DOHH2 (cell line): ENCODE measurements at regions not wholly inside any gene's neighbourhood (a gene's known extent, or its start where the extent isn't known, plus 50 kb on each side); places are given as distances from the start of the nearest gene placed in this dataset.

Source experiments
- EZH2phosphoT487 ChIP-seq: fragments of 200-600 bp; sonication (generic); IDR thresholded peaks from 2 replicates; pipeline ENCODE4 v1.6.1; 2017; ENCODE audit warnings: borderline replicate concordance, mild to moderate bottlenecking, antibody characterized with exemption, low read length, moderate library complexity, mixed read lengths
- TF ChIP-seq, protein P1 (sequence below): fragments of 200-600 bp; sonication (generic); IDR thresholded peaks from one replicate; pipeline ENCODE4 v1.5.1; 2014; ENCODE audit warnings: antibody characterized with exemption, mild to moderate bottlenecking, low read depth, low read length; ENCODE audit not compliant: poor library complexity, severe bottlenecking

- TF ChIP-seq, protein P1, sequence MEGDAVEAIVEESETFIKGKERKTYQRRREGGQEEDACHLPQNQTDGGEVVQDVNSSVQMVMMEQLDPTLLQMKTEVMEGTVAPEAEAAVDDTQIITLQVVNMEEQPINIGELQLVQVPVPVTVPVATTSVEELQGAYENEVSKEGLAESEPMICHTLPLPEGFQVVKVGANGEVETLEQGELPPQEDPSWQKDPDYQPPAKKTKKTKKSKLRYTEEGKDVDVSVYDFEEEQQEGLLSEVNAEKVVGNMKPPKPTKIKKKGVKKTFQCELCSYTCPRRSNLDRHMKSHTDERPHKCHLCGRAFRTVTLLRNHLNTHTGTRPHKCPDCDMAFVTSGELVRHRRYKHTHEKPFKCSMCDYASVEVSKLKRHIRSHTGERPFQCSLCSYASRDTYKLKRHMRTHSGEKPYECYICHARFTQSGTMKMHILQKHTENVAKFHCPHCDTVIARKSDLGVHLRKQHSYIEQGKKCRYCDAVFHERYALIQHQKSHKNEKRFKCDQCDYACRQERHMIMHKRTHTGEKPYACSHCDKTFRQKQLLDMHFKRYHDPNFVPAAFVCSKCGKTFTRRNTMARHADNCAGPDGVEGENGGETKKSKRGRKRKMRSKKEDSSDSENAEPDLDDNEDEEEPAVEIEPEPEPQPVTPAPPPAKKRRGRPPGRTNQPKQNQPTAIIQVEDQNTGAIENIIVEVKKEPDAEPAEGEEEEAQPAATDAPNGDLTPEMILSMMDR: no peak
- TF ChIP-seq EZH2phosphoT487: no peak
Observed at GRCh38 chr12:43108656-43109055, 443.3 kb downstream of the ADAMTS20 start.
